SH-SY5Y (cell line): ENCODE measurements at regions not wholly inside any gene's neighbourhood (a gene's known extent, or its start where the extent isn't known, plus 50 kb on each side); places are given as distances from the start of the nearest gene placed in this dataset.

ENCODE experiments used
- GATA2 ChIP-seq: IDR thresholded peaks from 2 replicates; pipeline ENCODE4 v1.6.1; 2011; ENCODE audit warnings: mild to moderate bottlenecking, low read depth, low read length
- GATA3 ChIP-seq: IDR thresholded peaks from 2 replicates; pipeline ENCODE4 v1.6.1; 2011; ENCODE audit warnings: low read depth, mild to moderate bottlenecking, low read length, moderate library complexity

- TF ChIP-seq GATA2 (no peak), GATA3 (no peak)
Measured at GRCh38 chr2:194867328-194867727, 789.7 kb upstream of the SLC39A10 start.

DNA sequence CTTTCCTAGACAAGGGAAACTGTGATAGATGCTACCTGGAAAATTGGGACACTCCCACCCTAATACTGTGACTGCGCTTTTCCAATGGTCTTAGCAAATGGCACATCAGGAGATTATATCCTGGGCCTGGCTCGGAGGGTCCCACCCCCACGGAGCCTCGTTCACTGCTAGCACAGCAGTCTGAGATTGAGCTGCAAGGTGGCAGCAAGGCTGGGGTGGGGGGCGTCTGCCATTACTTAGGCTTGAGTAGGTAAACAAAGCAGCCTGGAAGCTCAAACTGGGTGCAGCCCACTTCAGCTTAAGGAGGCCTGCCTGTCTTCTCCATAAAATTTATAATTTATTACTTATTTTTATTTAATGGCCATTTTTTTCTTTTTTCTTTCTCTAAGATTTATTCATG is 802.1 kb upstream of the SLC39A10 start:
- no peak for TF ChIP-seq GATA2
- TF ChIP-seq GATA3: no peak

DNA sequence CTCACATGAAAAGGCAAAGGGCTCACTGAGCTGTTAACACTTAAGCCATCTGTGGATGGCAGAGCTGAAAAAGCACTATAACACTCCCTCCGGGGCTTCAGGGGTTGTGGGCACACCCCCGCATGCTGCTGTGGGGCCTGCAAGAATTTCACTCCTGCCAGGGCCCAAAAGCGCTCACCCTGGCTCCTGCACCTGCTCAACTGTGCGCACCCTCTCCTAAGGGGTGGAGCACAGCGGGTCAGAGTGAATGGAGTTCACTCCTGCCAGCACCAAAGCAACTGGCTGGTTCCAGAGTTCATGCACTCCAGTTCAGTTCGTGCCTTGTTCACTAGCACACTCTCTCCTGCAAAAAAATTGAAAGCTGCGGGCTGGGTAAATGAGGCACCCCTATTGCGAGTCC is 814.2 kb upstream of the SLC39A10 start:
- no peak for TF ChIP-seq GATA3
- TF ChIP-seq GATA2: no peak

DNA sequence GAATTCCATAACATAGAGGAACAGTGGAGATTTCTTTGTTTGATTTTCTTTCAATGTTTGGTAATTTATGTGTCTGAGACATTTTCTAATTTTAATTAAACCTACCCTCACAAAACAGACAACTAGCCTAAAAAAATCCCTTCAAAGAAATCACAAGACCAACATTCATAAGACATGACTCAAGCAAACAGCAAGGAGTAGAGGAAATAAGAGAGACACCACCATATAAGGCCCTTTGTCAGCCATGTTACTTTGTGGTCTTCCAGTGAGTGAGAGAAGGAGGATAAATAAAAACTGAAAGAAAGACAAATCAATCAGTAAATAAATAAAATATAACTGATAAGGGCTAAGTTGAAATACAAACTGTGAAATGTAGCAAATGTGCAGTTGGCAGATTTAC is 830.8 kb upstream of the SLC39A10 start:
- no peak for TF ChIP-seq GATA3
- no peak for TF ChIP-seq GATA2

DNA sequence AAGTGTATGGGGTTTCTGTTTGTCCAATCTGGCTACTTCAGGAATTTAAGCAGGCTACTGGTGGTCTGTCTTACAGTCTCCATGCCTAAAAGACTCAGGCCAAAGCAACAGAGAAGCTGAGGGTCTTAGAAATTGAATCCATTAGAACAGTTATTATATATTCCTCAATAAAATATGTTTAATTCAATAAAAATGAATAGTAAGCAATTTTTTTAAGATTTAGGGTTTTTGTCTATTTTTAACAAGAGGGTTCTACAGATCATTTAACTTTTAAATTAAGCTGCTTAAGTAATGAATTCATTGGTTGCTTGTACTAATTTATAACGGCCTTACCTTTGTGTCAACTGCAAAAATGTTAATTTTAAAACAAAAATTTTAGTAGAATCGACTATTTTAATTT is 832.6 kb upstream of the SLC39A10 start:
- TF ChIP-seq GATA2 (no peak), GATA3 (no peak)

DNA sequence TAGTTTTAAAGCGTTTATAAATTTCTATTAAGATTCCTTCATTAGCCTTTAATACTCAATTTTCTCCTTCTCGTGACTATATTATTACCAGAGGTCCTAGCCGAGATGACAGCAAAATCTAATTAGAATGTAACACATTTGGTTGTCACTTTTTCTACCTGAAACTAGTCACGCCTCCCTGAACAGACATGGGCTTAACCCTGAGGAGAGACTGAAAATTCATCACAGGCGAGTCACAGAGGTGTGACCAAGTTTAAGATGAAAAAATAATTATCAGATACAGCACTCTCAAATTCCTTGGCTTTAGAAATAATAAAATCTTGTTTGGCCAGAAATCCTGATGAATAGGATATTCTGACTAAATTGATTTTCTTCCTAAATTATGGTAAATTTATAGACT is 834.4 kb upstream of the SLC39A10 start:
- TF ChIP-seq GATA3 (no peak), GATA2 (no peak)

DNA sequence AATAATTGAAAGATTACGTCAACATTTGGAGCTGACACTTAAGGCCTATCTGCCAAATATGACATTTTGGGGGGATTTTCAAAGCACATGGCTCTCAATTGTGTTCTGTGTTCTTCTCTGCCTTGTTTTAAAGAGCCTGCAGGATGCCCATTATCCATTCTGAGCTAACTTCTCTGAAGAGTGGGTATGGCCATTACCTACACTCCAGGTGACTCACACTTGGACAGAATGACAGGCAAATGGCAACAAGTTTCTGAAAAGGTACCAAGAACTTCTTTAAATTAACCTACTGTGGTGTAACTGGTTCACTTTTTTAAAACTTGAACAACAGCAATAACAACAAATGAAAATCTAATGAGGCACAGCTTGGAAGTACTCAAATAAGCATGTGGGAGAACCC is 834.9 kb upstream of the SLC39A10 start:
- no peak for TF ChIP-seq GATA2
- no peak for TF ChIP-seq GATA3

- TF ChIP-seq GATA2 (no peak), GATA3 (no peak)
Measured at GRCh38 chr2:194819367-194819766, 837.7 kb upstream of the SLC39A10 start.

DNA sequence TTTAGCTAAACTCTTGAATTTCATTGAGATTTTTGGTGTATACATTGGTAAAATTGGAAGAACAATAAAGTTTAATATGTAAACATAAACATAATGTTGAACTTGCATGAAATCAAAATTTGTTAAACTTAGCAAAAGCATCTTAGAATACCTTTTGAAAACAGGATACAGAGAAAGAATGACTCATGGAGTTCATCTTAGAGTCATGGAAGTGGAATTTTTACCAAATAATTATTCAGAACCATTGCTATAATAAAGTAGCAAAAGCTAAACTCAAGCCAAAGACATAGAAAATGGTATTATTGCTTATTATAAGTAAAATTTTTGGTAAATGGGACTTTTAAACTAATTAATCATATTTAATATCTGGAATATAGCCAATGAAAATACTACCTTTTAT is 841.6 kb upstream of the SLC39A10 start:
- TF ChIP-seq GATA2: no peak
- TF ChIP-seq GATA3: no peak

- TF ChIP-seq GATA3: no peak
- no peak for TF ChIP-seq GATA2
Measured at GRCh38 chr2:194802589-194802988, 854.4 kb upstream of the SLC39A10 start.

DNA sequence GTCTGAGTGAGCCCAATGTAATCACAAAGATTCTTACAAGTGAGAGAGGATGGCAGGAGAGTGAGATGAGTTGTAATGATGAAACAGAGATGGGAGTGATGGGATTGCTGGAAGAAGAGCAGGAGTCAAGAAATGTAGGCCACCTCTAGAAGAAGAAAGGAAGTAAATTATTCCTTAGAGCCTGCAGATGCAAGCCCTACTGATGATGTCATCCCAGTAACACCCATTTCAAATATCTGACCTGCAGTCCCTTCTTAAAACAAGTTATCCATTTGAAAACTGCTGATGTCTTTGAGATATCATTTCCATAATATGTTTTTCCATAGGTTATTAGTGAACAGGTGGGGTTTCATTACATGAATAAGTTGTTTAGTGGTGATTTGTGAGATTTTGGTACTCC is 888.0 kb upstream of the SLC39A10 start:
- TF ChIP-seq GATA3 (no peak), GATA2 (no peak)

- TF ChIP-seq GATA2 (no peak), GATA3 (no peak)
Measured at GRCh38 chr2:194765723-194766122, 891.3 kb upstream of the SLC39A10 start.

GRCh38 chr2:194750926-194751325 is 906.1 kb upstream of the SLC39A10 start:
- TF ChIP-seq GATA3 (no peak), GATA2 (no peak)

GRCh38 chr2:194745557-194746146 is 911.4 kb upstream of the SLC39A10 start:
- TF ChIP-seq GATA3: no peak
- TF ChIP-seq GATA2: no peak

DNA sequence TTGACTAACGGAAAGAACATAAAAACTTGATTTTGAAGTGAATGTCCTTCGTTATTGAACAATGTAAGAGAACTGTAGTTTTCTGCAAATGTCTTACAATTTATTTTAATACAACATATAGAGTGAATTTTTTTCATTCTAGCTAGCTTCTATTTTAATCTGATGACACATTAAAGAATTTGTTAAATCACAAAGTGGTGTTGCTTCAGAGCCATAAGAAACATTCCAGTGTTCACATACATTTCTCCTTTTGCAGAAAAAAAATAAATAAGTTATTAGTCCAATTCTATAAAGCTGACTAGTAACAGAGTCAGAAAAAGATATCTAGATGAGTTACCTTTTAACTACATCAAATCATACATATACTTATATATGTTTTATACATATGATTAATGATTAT is 914.3 kb upstream of the SLC39A10 start:
- TF ChIP-seq GATA2: no peak
- TF ChIP-seq GATA3: no peak

DNA sequence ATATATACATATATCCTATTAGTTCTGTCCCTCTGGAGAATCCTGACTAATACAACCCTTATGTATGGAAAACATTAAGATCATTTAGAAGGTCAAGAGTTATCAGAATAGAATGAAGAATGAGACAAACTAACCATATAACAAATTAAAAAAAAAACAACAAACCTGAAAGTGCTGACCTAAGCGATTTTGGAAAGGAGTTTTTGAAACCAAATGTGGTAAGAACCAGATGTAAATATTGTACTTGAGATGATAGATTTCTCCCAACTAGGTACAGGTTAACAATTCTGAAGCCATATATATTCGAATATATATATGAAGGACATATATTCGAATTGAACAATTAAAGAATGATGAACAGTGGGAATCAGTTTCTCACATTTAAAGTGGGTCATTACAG is 917.8 kb upstream of the SLC39A10 start:
- no peak for TF ChIP-seq GATA3
- no peak for TF ChIP-seq GATA2

DNA sequence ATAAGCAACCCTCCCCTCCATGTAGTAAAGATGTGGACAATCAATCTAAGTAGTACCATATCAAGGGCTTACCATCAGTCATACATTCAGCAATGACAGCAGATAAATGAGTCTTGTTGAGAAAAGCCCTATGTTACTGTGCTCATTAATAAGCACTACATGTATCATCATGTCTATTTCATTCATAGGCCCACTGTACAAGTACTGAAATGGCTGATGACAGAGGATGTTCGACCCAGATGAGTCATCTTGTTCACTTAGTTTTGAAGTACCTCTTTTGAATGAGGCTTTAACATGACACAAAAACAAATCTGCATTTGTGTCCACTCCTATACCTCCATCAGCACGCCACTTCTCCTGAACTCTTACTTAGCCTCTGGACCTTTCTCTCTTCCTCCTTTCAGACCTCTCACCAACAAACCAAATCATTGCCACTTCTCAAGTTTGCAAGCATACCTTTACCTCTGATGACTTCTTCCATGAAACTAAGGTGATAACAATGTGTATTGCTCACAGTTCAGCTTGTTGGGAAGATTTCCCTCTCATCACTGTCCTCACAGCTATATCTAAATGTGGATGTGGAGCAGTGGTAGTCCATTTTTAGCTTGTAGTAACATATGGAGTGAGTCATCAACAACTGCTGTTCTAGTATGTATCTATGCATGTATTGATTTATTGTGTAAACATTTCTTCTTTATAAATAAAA is 921.0 kb upstream of the SLC39A10 start:
- TF ChIP-seq GATA2 (no peak), GATA3 (no peak)
